ENCODE measurements at regions not wholly inside any gene's neighbourhood (a gene's known extent, or its start where the extent isn't known, plus 50 kb on each side); places are given as distances from the start of the nearest gene placed in this dataset.

GRCh38 chr11:88405853-88406252 lies 68.3 kb upstream of the CTSC start:
- no peak overlapping the region for H3K4me3 ChIP-seq
- no peaks in the 10 kb centered on the region for H3K36me3 ChIP-seq (replicated peaks in 1 of 2)
- DNase-seq, result no peak
- no peaks in the 10 kb centered on the region for H3K9me3 ChIP-seq (replicated peaks in 1 of 3)
- peaks cover 0 to 24% of the 10 kb centered on the region in 2 donors for H3K4me1 ChIP-seq (replicated peaks in 1 of 2)
- no peak overlapping the region for H3K27ac ChIP-seq
- intact Hi-C loops (cut with DNase I), result no loop called here
- no peaks in the 10 kb centered on the region for H3K27me3 ChIP-seq
- WGBS, 4 donors, result 76 to 87% (median 79%) methylated on average over 4 of the region's 4 CpGs
- TF ChIP-seq POLR2A (IDR thresholded peaks at IDR 0.05) (no peak), CTCF (IDR thresholded peaks at IDR 0.05) (no peak)

GRCh38 chr11:88404932-88405710 lies 67.6 kb upstream of the CTSC start:
- peak overlapping the region in 1 of 4 donors; percentile 17 for H3K4me3 ChIP-seq
- H3K9me3 ChIP-seq (replicated peaks in 1 of 3), result no peaks in the 10 kb centered on the region
- no peaks in the 10 kb centered on the region for H3K36me3 ChIP-seq (replicated peaks in 1 of 2)
- no peaks in the 10 kb centered on the region for H3K27me3 ChIP-seq
- no peak for DNase-seq
- H3K27ac ChIP-seq, result peak overlapping the region in 1 of 5 donors; percentile 3
- H3K4me1 ChIP-seq (replicated peaks in 1 of 2), result peaks cover 0 to 24% of the 10 kb centered on the region in 2 donors
- 96 to 100% (median 99%) methylated on average over 1 of the region's 1 CpG for WGBS, 4 donors
- TF ChIP-seq CTCF (IDR thresholded peaks at IDR 0.05), result no peak
- no peak for TF ChIP-seq POLR2A (IDR thresholded peaks at IDR 0.05)
- intact Hi-C loops (cut with DNase I), result no loop called here

DNA sequence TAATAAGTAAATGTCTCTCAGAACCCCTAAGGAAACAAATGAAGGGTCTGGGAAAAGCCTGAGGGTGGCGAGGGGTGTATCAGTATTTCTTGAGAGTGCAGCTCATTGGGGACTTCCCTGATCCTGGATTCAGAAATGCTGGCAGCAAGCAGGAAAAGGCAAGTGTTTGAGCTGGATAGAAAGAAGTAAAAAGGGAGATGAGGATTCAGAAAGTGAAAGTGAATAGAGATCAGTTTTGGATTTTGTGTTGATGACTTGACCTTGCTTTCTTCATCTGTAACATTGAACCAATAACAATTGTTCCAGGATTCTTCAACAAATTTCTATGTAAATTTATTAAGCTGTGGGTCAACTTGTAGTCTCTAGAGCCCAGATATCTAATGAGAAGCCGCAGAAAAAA lies 66.9 kb upstream of the CTSC start:
- no peak for TF ChIP-seq CTCF (IDR thresholded peaks at IDR 0.05)
- no peak for TF ChIP-seq POLR2A (IDR thresholded peaks at IDR 0.05)
- intact Hi-C loops (cut with DNase I), result no loop called here
- peak overlapping the region in 1 of 4 donors; percentile 17 for H3K4me3 ChIP-seq
- H3K27ac ChIP-seq, result peak overlapping the region in 1 of 5 donors; percentile 3
- no peak for DNase-seq
- H3K4me1 ChIP-seq (replicated peaks in 1 of 2), result peaks cover 0 to 24% of the 10 kb centered on the region in 2 donors
- H3K9me3 ChIP-seq (replicated peaks in 1 of 3), result no peaks in the 10 kb centered on the region
- 78 to 88% (median 81%) methylated on average over 2 of the region's 2 CpGs for WGBS, 4 donors
- H3K27me3 ChIP-seq, result no peaks in the 10 kb centered on the region
- no peaks in the 10 kb centered on the region for H3K36me3 ChIP-seq (replicated peaks in 1 of 2)

DNA sequence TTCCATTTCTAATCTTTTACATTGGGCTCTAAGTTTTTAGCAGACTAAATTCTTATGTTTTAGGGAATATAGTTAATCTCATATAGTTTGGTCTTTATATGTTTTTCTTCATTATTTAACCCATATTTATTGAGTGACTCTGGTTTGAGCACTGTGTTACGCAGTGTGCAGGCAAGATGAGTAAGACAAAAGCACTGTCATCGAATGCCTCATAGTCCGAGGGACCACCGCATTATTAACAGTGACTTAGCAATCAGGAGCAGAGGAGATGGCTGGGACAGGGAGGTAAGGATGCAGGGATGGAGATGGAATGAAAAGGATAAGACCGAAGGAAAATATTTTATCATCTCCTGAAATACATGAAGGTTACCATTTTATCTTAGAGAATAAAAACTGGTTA lies 65.2 kb upstream of the CTSC start:
- no peak for DNase-seq
- WGBS, 4 donors, result 91 to 95% (median 94%) methylated on average over 5 of the region's 5 CpGs
- no peak for TF ChIP-seq CTCF (IDR thresholded peaks at IDR 0.05)
- TF ChIP-seq POLR2A (IDR thresholded peaks at IDR 0.05), result no peak
- Histone ChIP-seq H3K9me3 (replicated peaks in 1 of 3) (no peaks in the 10 kb centered on the region), H3K4me1 (replicated peaks in 1 of 2) (peaks cover 0 to 36% of the 10 kb centered on the region in 2 donors), H3K4me3 (no peak overlapping the region), H3K36me3 (replicated peaks in 1 of 2) (no peaks in the 10 kb centered on the region), H3K27ac (peak overlapping the region in 2 of 5 donors; percentile 8 to 45), H3K27me3 (no peaks in the 10 kb centered on the region)
- intact Hi-C loops (cut with DNase I), result no loop called here

All from adrenal gland (tissue), 9 donors.